Gastrocnemius medialis (tissue), 4 donors: ENCODE measurements at regions not wholly inside any gene's neighbourhood (a gene's known extent, or its start where the extent isn't known, plus 50 kb on each side); places are given as distances from the start of the nearest gene placed in this dataset.

Source experiments
- ATAC-seq, 2 donors: fragments of 150-250 bp; one replicate each; pipeline ENCODE4 v1.9.1; 2016
- DNase-seq, 2 donors: peaks; one replicate each; pipeline ENCODE4 v3.0.0-alpha.2; 2019
- H3K27ac ChIP-seq, 4 donors: fragments of 200-600 bp; sonication (generic); 1 replicate in 1 of 4; 2 replicates in 3 of 4; pipeline ENCODE4 v1.5.1; 2016 to 2018; ENCODE audit warnings: mild to moderate bottlenecking in 2 of 4, moderate library complexity in 1 of 4
- H3K27me3 ChIP-seq, 3 donors: fragments of 200-600 bp; sonication (generic) in 2 of 3; 1 replicate in 1 of 3; 2 replicates in 2 of 3; pipeline versions ENCODE4 v1.5.1 to v1.6.0; 2016 to 2019; ENCODE audit warnings: mild to moderate bottlenecking in 1 of 3, moderate library complexity in 1 of 3
- H3K36me3 ChIP-seq, 2 donors: fragments of 200-600 bp; sonication (generic) in 1 of 2; one replicate each; pipeline ENCODE4 v1.5.1; 2017 to 2018
- H3K4me1 ChIP-seq, 2 donors: fragments of 200-600 bp; sonication (generic) in 1 of 2; one replicate each; pipeline ENCODE4 v1.5.1; 2016 to 2017; ENCODE audit warnings: mild to moderate bottlenecking in 2 of 2
- H3K4me3 ChIP-seq, 4 donors: fragments of 200-600 bp; sonication (generic) in 3 of 4; 1 replicate in 1 of 4; 2 replicates in 3 of 4; pipeline ENCODE4 v1.5.1; 2016 to 2019; ENCODE audit warnings: mild to moderate bottlenecking in 2 of 4
- H3K9me3 ChIP-seq, 3 donors: fragments of 200-600 bp; sonication (generic) in 2 of 3; 1 replicate in 1 of 3; 2 replicates in 2 of 3; pipeline ENCODE4 v1.5.1; 2016 to 2019
- CTCF ChIP-seq, 5 experiments: fragments of 450-650 bp in 3 of 5; fragments of 200-600 bp in 2 of 5; sonication (generic) in 2 of 5; IDR thresholded peaks in 4 of 5; conservative IDR thresholded peaks in 1 of 5; 1 replicate in 4 of 5; 2 replicates in 1 of 5; pipeline ENCODE4 v1.5.1; 2016 to 2019; ENCODE audit warnings: antibody characterized with exemption in 5 of 5, mild to moderate bottlenecking in 3 of 5, moderate library complexity in 3 of 5
- POLR2A ChIP-seq, 2 donors: fragments of 450-650 bp; IDR thresholded peaks; one replicate each; pipeline ENCODE4 v1.6.1; 2017; ENCODE audit warnings: antibody characterized with exemption in 2 of 2, mild to moderate bottlenecking in 2 of 2, moderate library complexity in 2 of 2
- in situ Hi-C, 4 donors: fragments of 200-750 bp; cut with MboI; loops; one replicate each; pipeline versions ENCODE4 v1.15.0 to v1.8.0; 2017; ENCODE audit warnings: low sequenced_read_pairs in 4 of 4
- intact Hi-C: fragments of 100-400 bp; cut with DNase I; formaldehyde crosslinking; loops from one replicate; pipeline ENCODE4 v1.15.1; 2023; ENCODE audit warnings: low total_unique reads

DNA sequence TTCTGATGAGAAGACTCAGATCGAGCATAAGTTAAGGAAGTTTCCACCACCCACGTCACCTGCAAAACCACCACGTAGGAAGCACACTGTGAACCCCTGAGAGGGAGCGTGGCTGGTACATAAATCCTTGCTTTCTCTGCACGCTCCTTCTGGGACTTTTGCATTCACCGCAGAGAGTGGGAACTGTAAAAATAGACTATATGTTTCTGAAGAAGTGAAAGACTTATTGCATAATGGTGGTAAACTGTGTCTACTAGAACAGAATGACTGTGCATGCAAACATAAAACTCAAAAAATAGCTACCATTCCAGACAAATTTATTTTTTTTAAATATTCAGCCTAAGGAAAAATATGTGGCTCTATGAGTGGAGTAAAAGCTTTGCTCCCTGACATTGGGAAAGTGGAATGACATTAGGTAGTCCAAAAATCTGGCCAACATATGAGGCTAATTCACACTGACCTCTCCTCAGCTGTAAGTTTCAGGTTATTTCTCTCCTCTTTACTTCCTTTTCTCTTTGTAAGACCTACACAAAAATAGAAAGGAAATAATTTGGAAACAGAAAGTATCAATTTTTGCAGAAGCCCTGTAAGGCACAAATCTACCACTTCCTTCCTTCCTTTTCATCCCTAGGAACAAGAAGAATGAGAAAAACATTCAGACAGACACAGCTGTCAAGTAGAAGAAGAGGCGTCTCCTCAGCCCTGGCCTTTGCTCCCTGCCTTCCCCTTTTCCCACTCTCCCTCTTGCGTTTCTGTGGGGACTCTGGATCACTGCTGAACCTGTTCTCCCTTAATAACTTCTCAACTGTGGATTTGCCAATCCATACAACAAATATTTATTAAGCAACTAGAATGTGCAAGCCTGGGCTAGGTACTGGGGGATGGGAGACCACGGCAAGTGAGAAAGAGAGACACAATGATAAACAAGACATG is 264.3 kb upstream of the FOXN3 start:
- intact Hi-C loops = no loop called here
- no peak for ATAC-seq
- Histone ChIP-seq H3K27me3 (no peaks in the 10 kb centered on the region), H3K4me1 (no peaks in the 10 kb centered on the region), H3K4me3 (no peak overlapping the region), H3K27ac (no peak overlapping the region), H3K9me3 (no peaks in the 10 kb centered on the region), H3K36me3 (no peaks in the 10 kb centered on the region)
- in situ Hi-C loops = no loop called here
- no peak for TF ChIP-seq POLR2A (IDR thresholded peaks at IDR 0.05)
- DNase-seq = no peak

DNA sequence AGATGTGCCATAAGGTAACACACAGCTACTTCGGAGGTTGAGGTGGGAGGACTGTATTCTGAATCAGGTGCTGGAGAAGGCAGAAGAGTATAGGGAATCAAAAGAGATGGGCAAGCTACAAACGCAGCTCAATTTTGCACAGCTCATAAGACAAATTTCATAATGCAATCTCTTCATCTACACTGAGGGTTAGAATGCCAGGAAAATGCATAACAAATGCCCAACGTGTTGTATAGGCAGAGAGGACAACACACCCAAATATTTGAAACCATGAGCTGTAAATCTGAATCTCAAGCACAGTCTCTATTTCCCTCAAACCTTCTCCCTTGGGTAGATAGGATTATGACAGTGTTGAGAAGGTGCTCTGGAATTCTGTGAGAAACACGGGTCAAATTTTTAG is 263.1 kb upstream of the FOXN3 start:
- no peak for DNase-seq
- H3K9me3 ChIP-seq = no peaks in the 10 kb centered on the region
- intact Hi-C loops (no loop called here), in situ Hi-C loops (no loop called here)
- no peak overlapping the region for H3K27ac ChIP-seq
- no peaks in the 10 kb centered on the region for H3K4me1 ChIP-seq
- no peak for TF ChIP-seq POLR2A (IDR thresholded peaks at IDR 0.05)
- no peak for TF ChIP-seq CTCF (IDR thresholded peaks at IDR 0.05 in 4 of 5, conservative IDR thresholded peaks at IDR 0.05 in 1 of 5)
- H3K27me3 ChIP-seq = no peaks in the 10 kb centered on the region
- no peak overlapping the region for H3K4me3 ChIP-seq
- H3K36me3 ChIP-seq = no peaks in the 10 kb centered on the region
- no peak for ATAC-seq

- H3K4me3 ChIP-seq = no peak overlapping the region
- no peak overlapping the region for H3K27ac ChIP-seq
- H3K27me3 ChIP-seq = no peaks in the 10 kb centered on the region
- in situ Hi-C loops = no loop called here
- ATAC-seq (no peak), DNase-seq (no peak)
- H3K4me1 ChIP-seq = no peaks in the 10 kb centered on the region
- TF ChIP-seq CTCF (IDR thresholded peaks at IDR 0.05 in 4 of 5, conservative IDR thresholded peaks at IDR 0.05 in 1 of 5) (no peak), POLR2A (IDR thresholded peaks at IDR 0.05) (no peak)
- H3K9me3 ChIP-seq = no peaks in the 10 kb centered on the region
- H3K36me3 ChIP-seq = no peaks in the 10 kb centered on the region
- intact Hi-C loops = no loop called here
Measured at GRCh38 chr14:89678768-89679167, 261.7 kb upstream of the FOXN3 start.

DNA sequence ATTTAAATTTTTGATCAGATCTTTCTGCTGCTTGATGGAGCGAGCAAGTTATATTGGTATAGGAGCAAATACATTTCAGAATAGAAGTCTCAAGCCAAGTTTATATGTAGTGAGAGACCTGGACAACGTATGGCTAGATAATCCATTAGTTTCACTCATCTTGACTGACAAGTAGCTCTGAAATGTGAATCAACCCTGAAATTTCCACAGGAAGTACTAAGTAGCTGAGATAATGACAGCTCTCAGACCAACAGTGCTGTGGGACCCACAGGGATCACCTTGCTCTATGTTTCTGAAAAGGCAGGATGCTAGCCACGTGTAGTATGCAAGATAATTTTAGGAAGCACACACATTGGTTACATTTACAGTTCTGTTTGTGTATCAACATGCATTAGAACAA is 258.6 kb upstream of the FOXN3 start:
- ATAC-seq (no peak), DNase-seq (no peak)
- intact Hi-C loops = no loop called here
- Histone ChIP-seq H3K27me3 (no peaks in the 10 kb centered on the region), H3K9me3 (no peaks in the 10 kb centered on the region), H3K36me3 (no peaks in the 10 kb centered on the region), H3K4me3 (no peak overlapping the region), H3K27ac (no peak overlapping the region), H3K4me1 (no peaks in the 10 kb centered on the region)
- in situ Hi-C loops = no loop called here
- no peak for TF ChIP-seq CTCF (IDR thresholded peaks at IDR 0.05 in 4 of 5, conservative IDR thresholded peaks at IDR 0.05 in 1 of 5)
- TF ChIP-seq POLR2A (IDR thresholded peaks at IDR 0.05) = no peak

GRCh38 chr14:89674936-89675335 is 257.9 kb upstream of the FOXN3 start:
- H3K27ac ChIP-seq = no peak overlapping the region
- no peak for TF ChIP-seq POLR2A (IDR thresholded peaks at IDR 0.05)
- TF ChIP-seq CTCF (IDR thresholded peaks at IDR 0.05 in 4 of 5, conservative IDR thresholded peaks at IDR 0.05 in 1 of 5) = no peak
- in situ Hi-C loops = no loop called here
- H3K4me1 ChIP-seq = no peaks in the 10 kb centered on the region
- no peak for ATAC-seq
- no peaks in the 10 kb centered on the region for H3K9me3 ChIP-seq
- H3K27me3 ChIP-seq = no peaks in the 10 kb centered on the region
- H3K4me3 ChIP-seq = no peak overlapping the region
- no peak for DNase-seq
- intact Hi-C loops = no loop called here
- H3K36me3 ChIP-seq = no peaks in the 10 kb centered on the region
